ENCODE measurements at regions not wholly inside any gene's neighbourhood (a gene's known extent, or its start where the extent isn't known, plus 50 kb on each side); places are given as distances from the start of the nearest gene placed in this dataset.

DNA sequence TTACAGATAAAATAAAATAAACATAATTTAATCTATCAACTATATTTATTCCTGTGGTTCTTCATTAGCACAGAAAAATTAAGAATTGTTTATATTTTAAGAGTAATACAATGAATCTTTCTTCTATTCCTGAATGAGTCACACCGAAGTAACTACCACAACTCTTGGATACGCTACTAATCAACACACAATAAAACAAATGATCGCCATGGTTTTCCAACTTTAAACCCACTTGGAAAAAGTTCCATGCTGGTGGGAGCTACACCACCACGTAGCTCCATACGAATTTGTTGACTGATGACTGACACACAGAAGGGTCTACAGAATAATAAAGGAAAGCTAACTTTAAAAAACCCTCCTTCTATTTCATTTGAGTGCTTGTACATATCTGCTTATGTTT, 135.8 kb upstream of the NEDD9 start:
- no peaks in the 10 kb centered on the region; the same call in none of the 2 replicates for H3K36me3 ChIP-seq (ENCODE audit: control insufficient read depth, low read length)
- H3K27ac ChIP-seq (ENCODE audit: low read depth, low read length), result no peak overlapping the region
- TF ChIP-seq EZH2phosphoT487 (IDR thresholded peaks at IDR 0.05; ENCODE audit: borderline replicate concordance, low read length), result no peak
- TF ChIP-seq, protein P1, sequence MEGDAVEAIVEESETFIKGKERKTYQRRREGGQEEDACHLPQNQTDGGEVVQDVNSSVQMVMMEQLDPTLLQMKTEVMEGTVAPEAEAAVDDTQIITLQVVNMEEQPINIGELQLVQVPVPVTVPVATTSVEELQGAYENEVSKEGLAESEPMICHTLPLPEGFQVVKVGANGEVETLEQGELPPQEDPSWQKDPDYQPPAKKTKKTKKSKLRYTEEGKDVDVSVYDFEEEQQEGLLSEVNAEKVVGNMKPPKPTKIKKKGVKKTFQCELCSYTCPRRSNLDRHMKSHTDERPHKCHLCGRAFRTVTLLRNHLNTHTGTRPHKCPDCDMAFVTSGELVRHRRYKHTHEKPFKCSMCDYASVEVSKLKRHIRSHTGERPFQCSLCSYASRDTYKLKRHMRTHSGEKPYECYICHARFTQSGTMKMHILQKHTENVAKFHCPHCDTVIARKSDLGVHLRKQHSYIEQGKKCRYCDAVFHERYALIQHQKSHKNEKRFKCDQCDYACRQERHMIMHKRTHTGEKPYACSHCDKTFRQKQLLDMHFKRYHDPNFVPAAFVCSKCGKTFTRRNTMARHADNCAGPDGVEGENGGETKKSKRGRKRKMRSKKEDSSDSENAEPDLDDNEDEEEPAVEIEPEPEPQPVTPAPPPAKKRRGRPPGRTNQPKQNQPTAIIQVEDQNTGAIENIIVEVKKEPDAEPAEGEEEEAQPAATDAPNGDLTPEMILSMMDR (IDR thresholded peaks at IDR 0.05; ENCODE audit: low read depth, low read length, poor library complexity, severe bottlenecking), result no peak
- no peaks in the 10 kb centered on the region for H3K27me3 ChIP-seq (ENCODE audit: control insufficient read depth, low read length)
- peaks cover 21% of the 10 kb centered on the region for H3K4me1 ChIP-seq (ENCODE audit: control insufficient read depth, low read length)
- H4K20me1 ChIP-seq (ENCODE audit: control insufficient read depth, insufficient read depth, low read depth, low read length), result no peaks in the 10 kb centered on the region
- peaks cover 17% of the 10 kb centered on the region for H3K79me2 ChIP-seq (ENCODE audit: control insufficient read depth, low read length)
- H3K4me3 ChIP-seq (ENCODE audit: low read length), result no peak overlapping the region
- no peak overlapping the region for H3K4me2 ChIP-seq (ENCODE audit: low read length)
- H3F3A ChIP-seq (ENCODE audit: control insufficient read depth, insufficient read depth), result no peaks in the 10 kb centered on the region
- no peaks in the 10 kb centered on the region for H3K9me3 ChIP-seq (ENCODE audit: control insufficient read depth, insufficient read depth, low read length)
- no peaks in the 10 kb centered on the region for H3K9me2 ChIP-seq (replicated peaks; ENCODE audit: control insufficient read depth, low read length)

GRCh38 chr6:11367638-11368199, 135.3 kb upstream of the NEDD9 start:
- peaks cover 13% of the 10 kb centered on the region for H3K79me2 ChIP-seq (ENCODE audit: control insufficient read depth, low read length)
- no peaks in the 10 kb centered on the region for H3F3A ChIP-seq (ENCODE audit: control insufficient read depth, insufficient read depth)
- no peak for TF ChIP-seq EZH2phosphoT487 (IDR thresholded peaks at IDR 0.05; ENCODE audit: borderline replicate concordance, low read length)
- TF ChIP-seq, protein P1 (IDR thresholded peaks at IDR 0.05; ENCODE audit: low read depth, low read length, poor library complexity, severe bottlenecking), result no peak
- H3K27ac ChIP-seq (ENCODE audit: low read depth, low read length), result no peak overlapping the region
- no peak overlapping the region for H3K4me2 ChIP-seq (ENCODE audit: low read length)
- H3K4me1 ChIP-seq (ENCODE audit: control insufficient read depth, low read length), result peaks cover 16% of the 10 kb centered on the region
- no peaks in the 10 kb centered on the region for H3K9me3 ChIP-seq (ENCODE audit: control insufficient read depth, insufficient read depth, low read length)
- H4K20me1 ChIP-seq (ENCODE audit: control insufficient read depth, insufficient read depth, low read depth, low read length), result no peaks in the 10 kb centered on the region
- no peak overlapping the region for H3K4me3 ChIP-seq (ENCODE audit: low read length)
- H3K27me3 ChIP-seq (ENCODE audit: control insufficient read depth, low read length), result no peaks in the 10 kb centered on the region
- no peaks in the 10 kb centered on the region; the same call in 1 of the 2 replicates for H3K36me3 ChIP-seq (ENCODE audit: control insufficient read depth, low read length)
- no peaks in the 10 kb centered on the region for H3K9me2 ChIP-seq (replicated peaks; ENCODE audit: control insufficient read depth, low read length)

- no peak overlapping the region for H3K4me3 ChIP-seq (ENCODE audit: low read length)
- H3K9me2 ChIP-seq (replicated peaks; ENCODE audit: control insufficient read depth, low read length), result no peaks in the 10 kb centered on the region
- H3K27ac ChIP-seq (ENCODE audit: low read depth, low read length), result no peak overlapping the region
- peaks cover 8% of the 10 kb centered on the region for H3K79me2 ChIP-seq (ENCODE audit: control insufficient read depth, low read length)
- no peaks in the 10 kb centered on the region for H3F3A ChIP-seq (ENCODE audit: control insufficient read depth, insufficient read depth)
- no peaks in the 10 kb centered on the region for H3K27me3 ChIP-seq (ENCODE audit: control insufficient read depth, low read length)
- no peaks in the 10 kb centered on the region for H4K20me1 ChIP-seq (ENCODE audit: control insufficient read depth, insufficient read depth, low read depth, low read length)
- no peaks in the 10 kb centered on the region for H3K9me3 ChIP-seq (ENCODE audit: control insufficient read depth, insufficient read depth, low read length)
- TF ChIP-seq, protein P1 (IDR thresholded peaks at IDR 0.05; ENCODE audit: low read depth, low read length, poor library complexity, severe bottlenecking), result no peak
- no peak for TF ChIP-seq EZH2phosphoT487 (IDR thresholded peaks at IDR 0.05; ENCODE audit: borderline replicate concordance, low read length)
- H3K36me3 ChIP-seq (ENCODE audit: control insufficient read depth, low read length), result no peaks in the 10 kb centered on the region; the same call in 1 of the 2 replicates
- no peak overlapping the region for H3K4me2 ChIP-seq (ENCODE audit: low read length)
- peaks cover 9% of the 10 kb centered on the region for H3K4me1 ChIP-seq (ENCODE audit: control insufficient read depth, low read length)
Measured at GRCh38 chr6:11366934-11367637, 134.6 kb upstream of the NEDD9 start.
